IPS-20b (cell line): ENCODE measurements at regions not wholly inside any gene's neighbourhood (a gene's known extent, or its start where the extent isn't known, plus 50 kb on each side); places are given as distances from the start of the nearest gene placed in this dataset.

Experiments
- H3K27ac ChIP-seq: one replicate; pipeline ENCODE4 v1.5.1; 2013; ENCODE audit warnings: low read length
- H3K27me3 ChIP-seq: 2 replicates; pipeline ENCODE4 v1.6.1; 2013; ENCODE audit warnings: mild to moderate bottlenecking, low read length, inconsistent platforms; ENCODE audit not compliant: insufficient read depth
- H3K36me3 ChIP-seq: 2 replicates; pipeline ENCODE4 v1.6.1; 2013; ENCODE audit warnings: low read depth, mild to moderate bottlenecking, inconsistent platforms, low read length, moderate library complexity; ENCODE audit not compliant: insufficient read depth
- H3K4me1 ChIP-seq: 2 replicates; pipeline ENCODE4 v1.6.1; 2013; ENCODE audit warnings: mild to moderate bottlenecking, control low read depth, inconsistent platforms, low read length, moderate library complexity; ENCODE audit not compliant: insufficient read depth
- H3K4me3 ChIP-seq: 2 replicates; pipeline ENCODE4 v1.5.1; 2013; ENCODE audit warnings: mild to moderate bottlenecking, low read length, inconsistent platforms
- H3K9ac ChIP-seq: 2 replicates; pipeline ENCODE4 v1.6.1; 2013; ENCODE audit warnings: low read depth, mild to moderate bottlenecking, inconsistent platforms, low read length, moderate library complexity
- H3K9me3 ChIP-seq: 2 replicates; pipeline ENCODE4 v1.6.1; 2013; ENCODE audit warnings: mild to moderate bottlenecking, low read depth, low read length, inconsistent platforms; ENCODE audit not compliant: insufficient read depth

DNA sequence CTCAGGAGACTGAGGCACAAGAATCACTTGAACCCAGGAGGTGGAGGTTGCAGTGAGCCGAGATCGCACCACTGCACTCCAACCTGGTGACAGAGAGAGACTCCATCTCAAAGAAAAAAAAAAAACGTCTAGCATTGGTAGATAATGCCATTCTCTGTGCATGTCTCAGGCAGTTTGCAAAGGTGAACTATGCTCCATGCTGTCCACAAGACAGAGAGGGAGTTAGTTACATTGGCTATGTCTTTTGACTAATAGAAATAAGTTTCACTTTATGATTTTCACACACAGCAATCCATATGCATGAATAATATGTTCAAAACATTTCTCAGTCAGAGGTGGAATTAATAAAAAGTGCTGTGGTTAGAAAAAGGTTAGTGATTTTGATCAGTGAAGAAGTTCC is 591.4 kb downstream of the ETS1 start:
- Histone ChIP-seq H3K27ac (no peak overlapping the region), H3K27me3 (no peaks in the 10 kb centered on the region), H3K4me1 (no peaks in the 10 kb centered on the region), H3K4me3 (no peak overlapping the region), H3K36me3 (no peaks in the 10 kb centered on the region), H3K9ac (no peak overlapping the region), H3K9me3 (no peaks in the 10 kb centered on the region)

DNA sequence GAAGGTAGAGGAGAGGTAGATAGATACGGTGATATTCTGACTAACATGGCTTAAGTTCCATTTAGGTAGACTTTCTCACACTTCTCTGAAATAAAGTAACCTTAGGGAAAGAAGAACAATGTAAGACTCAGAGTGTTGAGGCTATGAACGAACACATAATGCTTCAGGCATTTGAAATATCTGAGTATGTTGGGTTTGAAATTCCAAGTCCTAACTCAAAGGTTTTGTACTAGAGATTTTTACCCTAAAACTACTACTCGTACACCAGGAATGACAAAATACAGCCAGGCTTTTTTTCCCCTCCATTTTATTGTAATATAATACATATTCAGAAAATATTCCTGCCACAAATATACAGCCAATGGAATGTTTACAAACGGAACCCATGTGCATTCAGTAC is 592.6 kb downstream of the ETS1 start:
- Histone ChIP-seq H3K27ac (no peak overlapping the region), H3K27me3 (no peaks in the 10 kb centered on the region), H3K9ac (no peak overlapping the region), H3K4me3 (no peak overlapping the region), H3K4me1 (no peaks in the 10 kb centered on the region), H3K36me3 (no peaks in the 10 kb centered on the region), H3K9me3 (no peaks in the 10 kb centered on the region)

DNA sequence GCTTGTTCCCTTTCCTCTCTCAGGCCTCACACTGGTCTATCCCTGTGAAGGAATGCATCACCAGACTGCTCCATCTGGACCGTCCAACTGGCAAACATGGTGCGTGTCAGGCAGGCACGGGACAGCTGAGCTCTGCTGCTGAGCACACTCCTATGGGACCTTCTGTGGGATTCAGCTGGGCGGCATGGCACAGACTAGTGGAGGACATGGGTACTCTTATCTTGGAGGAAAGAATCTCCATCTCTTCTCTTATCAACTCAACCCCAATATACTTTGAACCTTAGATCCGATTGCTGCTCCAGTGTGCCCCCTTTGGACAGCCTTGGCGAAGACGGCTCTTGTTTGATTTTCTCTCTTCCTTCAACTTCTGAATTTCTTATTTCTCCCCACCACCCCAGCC is 593.6 kb downstream of the ETS1 start:
- Histone ChIP-seq H3K27ac (no peak overlapping the region), H3K27me3 (no peaks in the 10 kb centered on the region), H3K9me3 (no peaks in the 10 kb centered on the region), H3K36me3 (no peaks in the 10 kb centered on the region), H3K4me1 (no peaks in the 10 kb centered on the region), H3K9ac (no peak overlapping the region), H3K4me3 (no peak overlapping the region)

DNA sequence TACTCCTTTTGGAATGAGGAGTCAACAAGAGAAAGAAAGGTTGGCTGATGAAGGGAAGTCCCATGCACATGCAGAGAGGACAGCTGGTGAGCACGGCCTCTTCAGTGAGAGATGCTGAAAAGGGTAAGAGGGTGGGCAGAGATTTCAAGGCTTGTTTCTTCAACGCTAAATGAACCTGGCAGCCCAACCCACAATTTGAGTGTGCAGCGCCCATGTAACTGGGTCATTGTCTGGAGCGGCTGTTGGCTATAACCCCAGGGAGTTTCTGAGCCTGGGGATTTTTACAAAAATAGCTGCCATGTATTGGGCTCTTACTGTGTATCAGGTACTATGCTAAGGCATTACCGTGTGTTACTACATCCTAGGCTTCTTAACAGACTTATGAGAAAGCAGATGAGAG is 594.1 kb downstream of the ETS1 start:
- no peak overlapping the region for H3K9ac ChIP-seq
- H3K9me3 ChIP-seq: no peaks in the 10 kb centered on the region
- no peak overlapping the region for H3K4me3 ChIP-seq
- no peak overlapping the region for H3K27ac ChIP-seq
- H3K27me3 ChIP-seq: no peaks in the 10 kb centered on the region
- no peaks in the 10 kb centered on the region for H3K4me1 ChIP-seq
- H3K36me3 ChIP-seq: no peaks in the 10 kb centered on the region

DNA sequence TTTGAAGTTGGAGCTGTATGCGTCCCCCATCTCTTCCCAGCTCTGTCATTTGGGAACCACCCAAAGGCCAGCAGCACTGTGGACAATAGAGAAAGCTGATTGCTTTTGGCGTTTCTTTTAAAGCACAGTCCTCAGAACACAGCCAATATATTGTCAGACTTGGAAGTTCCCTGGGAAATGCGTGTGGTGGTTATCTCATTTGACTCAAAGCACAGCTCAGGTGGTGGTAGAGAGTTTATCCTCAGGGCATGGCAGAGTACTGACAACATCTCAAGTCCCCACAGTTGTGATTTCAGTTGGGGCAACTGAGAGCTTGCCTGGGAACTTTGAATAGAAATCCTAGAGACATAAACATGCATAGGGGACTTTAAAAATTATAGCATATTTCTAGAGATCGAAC is 601.3 kb downstream of the ETS1 start:
- Histone ChIP-seq H3K9me3 (no peaks in the 10 kb centered on the region), H3K27ac (no peak overlapping the region), H3K36me3 (no peaks in the 10 kb centered on the region), H3K27me3 (no peaks in the 10 kb centered on the region), H3K9ac (no peak overlapping the region), H3K4me1 (no peaks in the 10 kb centered on the region; the same call in 1 of the 2 replicates), H3K4me3 (no peak overlapping the region)

DNA sequence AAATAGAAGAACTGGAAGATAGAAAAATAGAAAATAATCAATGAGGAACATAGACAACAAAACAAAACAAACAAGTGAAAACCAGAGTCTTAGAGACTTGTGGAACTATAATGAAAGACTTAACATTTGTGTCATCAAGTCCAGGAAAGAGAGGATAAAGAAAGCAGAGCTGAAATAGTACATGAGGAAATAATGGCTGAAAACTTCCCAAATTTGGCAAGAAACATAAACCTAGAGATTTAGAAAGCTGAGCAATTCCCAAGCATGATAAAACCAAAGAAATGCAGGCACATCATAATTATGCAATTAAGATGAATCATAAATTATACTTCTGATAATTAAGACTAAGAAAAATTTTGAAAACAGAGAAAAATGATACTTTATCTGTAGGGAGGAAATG is 614.5 kb downstream of the ETS1 start:
- Histone ChIP-seq H3K27ac (no peak overlapping the region), H3K9ac (no peak overlapping the region), H3K4me1 (0 out of 2 replicates have a peak, but pooled peaks cover 3% of the 10 kb centered on the region), H3K36me3 (no peaks in the 10 kb centered on the region), H3K4me3 (no peak overlapping the region), H3K9me3 (no peaks in the 10 kb centered on the region; the same call in none of the 2 replicates), H3K27me3 (no peaks in the 10 kb centered on the region)

DNA sequence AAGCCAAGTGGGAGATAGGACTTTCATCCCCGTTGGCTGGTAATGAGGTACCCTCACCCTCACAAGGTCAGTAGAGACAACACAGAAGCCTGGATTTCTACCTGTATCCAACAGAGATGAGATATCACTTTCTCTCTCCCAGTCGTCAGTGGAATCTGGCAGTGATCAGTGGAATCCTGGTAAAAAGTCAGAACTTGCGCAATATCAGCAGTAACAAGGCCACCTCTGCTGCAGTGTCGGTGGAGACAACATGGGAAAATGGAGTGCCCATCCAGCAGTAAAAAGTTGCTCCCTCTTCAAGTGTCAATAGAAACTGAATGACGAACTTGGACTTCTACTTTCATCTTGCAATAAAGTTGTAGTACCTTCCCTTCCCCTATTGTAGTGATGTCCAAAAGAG is 615.9 kb downstream of the ETS1 start:
- no peaks in the 10 kb centered on the region for H3K36me3 ChIP-seq
- H3K27ac ChIP-seq: no peak overlapping the region
- H3K9me3 ChIP-seq: no peaks in the 10 kb centered on the region; the same call in 1 of the 2 replicates

DNA sequence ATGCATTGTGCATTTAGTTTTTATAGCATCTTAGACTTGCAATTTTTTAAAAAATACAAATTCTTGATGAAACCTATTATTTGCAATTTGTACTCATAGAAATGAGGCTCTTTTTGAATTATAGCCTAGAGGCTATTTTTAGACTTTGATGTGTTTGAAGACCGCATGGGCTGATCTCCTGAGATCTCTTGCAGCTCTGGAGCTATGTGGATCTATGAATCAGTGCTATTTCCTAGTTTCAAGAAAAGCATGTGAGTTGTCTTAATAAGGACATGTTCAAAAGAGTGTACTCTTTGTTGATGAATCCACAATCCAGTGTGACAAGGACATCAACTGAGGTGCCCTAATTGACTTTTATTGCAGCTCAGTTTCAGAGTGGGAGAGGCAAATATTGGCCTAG is 620.5 kb downstream of the ETS1 start:
- Histone ChIP-seq H3K27ac (no peak overlapping the region), H3K36me3 (no peaks in the 10 kb centered on the region), H3K4me3 (no peak overlapping the region), H3K9me3 (no peaks in the 10 kb centered on the region; the same call in 1 of the 2 replicates), H3K9ac (no peak overlapping the region), H3K27me3 (no peaks in the 10 kb centered on the region), H3K4me1 (no peaks in the 10 kb centered on the region)

More for the DNA sequence above, 615.9 kb downstream of the ETS1 start:
- H3K4me1 ChIP-seq: 0 out of 2 replicates have a peak, but pooled peaks cover 3% of the 10 kb centered on the region
- no peaks in the 10 kb centered on the region for H3K27me3 ChIP-seq
- no peak overlapping the region for H3K4me3 ChIP-seq
- no peak overlapping the region for H3K9ac ChIP-seq

DNA sequence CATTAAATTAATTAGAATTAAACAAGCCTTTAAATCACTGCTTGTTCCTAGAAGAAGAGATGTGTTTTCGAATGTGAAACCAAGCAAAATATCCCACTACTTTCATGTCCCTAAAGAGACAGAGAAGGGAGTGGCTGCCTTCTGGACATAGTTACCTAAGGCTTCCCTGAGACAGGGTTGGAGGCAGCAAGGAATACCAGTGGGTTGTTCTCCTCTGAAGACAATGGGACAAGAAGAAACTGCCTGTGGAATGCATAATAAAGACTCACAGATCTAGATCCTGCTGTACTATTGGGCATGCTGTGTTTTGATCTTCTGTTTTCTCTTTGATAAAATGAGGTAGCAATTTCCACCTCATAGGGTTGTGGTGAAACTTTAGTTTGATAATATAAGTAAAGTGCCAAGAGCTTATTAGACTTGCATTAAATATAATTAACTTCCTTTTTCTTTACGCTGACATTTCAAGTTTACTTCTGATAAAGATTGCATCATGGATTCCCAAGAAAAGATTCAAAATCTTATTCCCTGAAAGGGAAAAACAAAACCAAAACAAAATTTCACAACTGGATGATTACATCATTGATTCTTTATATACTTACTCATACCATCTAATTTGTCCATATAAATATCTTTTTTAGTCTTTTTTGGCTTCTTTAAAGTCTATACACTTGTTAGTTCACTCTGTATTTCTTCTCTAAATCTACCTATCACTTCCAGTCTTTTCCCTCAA is 621.3 kb downstream of the ETS1 start:
- no peak overlapping the region for H3K4me3 ChIP-seq
- no peaks in the 10 kb centered on the region; the same call in 1 of the 2 replicates for H3K9me3 ChIP-seq
- H3K27me3 ChIP-seq: no peaks in the 10 kb centered on the region
- H3K36me3 ChIP-seq: no peaks in the 10 kb centered on the region
- H3K27ac ChIP-seq: no peak overlapping the region
- no peaks in the 10 kb centered on the region for H3K4me1 ChIP-seq
- no peak overlapping the region for H3K9ac ChIP-seq

DNA sequence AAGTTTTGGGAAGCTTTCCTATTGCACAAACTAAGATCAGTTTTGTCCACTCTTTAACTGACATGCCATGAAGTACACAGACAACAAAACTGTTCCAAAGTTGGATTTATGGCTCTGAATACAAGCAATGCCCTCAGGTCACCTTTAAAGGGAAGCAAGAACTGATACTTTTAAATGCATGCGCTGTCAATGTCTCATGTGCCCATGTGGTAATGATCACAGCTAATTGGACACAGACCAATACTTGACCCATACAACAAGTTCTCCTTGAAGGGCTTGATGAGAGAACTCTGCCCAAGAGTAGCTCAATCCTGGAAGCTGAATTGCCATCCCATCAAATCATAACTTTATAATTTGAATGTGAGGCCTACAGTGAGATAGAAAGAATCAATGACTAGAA is 624.9 kb downstream of the ETS1 start:
- Histone ChIP-seq H3K9ac (no peak overlapping the region), H3K4me1 (no peaks in the 10 kb centered on the region), H3K36me3 (no peaks in the 10 kb centered on the region), H3K9me3 (no peaks in the 10 kb centered on the region), H3K4me3 (no peak overlapping the region), H3K27ac (no peak overlapping the region), H3K27me3 (no peaks in the 10 kb centered on the region)

DNA sequence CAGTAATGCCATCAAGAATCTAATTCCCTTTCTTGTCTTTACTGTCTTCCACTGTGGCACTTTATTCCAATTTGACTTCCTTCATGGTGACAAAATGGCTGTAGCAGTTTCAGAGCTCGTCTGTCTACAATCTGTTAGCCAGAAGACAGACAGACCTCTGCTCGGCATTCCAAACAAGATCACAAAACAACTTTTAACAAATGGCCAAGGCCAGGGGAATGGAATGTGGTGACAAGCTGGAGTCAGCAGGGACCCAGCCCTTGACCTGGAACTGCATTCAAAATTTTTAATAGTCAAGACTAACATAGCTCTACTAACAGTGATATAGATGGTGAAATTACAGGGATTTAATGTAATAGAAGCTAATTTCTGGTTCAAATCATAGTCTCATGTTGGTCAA is 637.2 kb downstream of the ETS1 start:
- no peaks in the 10 kb centered on the region for H3K36me3 ChIP-seq
- no peak overlapping the region for H3K27ac ChIP-seq
- no peaks in the 10 kb centered on the region for H3K27me3 ChIP-seq
- H3K4me1 ChIP-seq: peaks cover 7% of the 10 kb centered on the region; the same call in 1 of the 2 replicates
- no peaks in the 10 kb centered on the region for H3K9me3 ChIP-seq
- H3K9ac ChIP-seq: no peak overlapping the region
- no peak overlapping the region for H3K4me3 ChIP-seq

DNA sequence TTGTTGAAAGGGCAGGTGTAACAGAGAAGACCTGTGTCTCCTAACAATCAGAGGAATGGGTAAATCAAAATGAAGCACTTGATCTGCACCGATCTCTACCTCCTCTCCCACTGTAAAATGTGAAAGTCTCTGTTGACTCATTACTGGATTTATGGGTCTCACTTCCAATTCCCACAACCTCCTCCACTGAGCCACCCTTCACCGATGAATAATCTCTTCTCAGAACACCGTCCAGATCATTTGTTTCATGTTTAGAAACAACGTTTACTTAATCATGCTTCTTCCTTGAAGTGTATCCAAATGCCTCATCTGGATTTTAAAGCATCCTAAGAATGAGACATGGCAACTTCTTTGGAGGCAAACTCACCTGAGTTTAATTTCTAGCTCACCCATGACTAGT is 643.6 kb downstream of the ETS1 start:
- Histone ChIP-seq H3K9me3 (no peaks in the 10 kb centered on the region), H3K27ac (no peak overlapping the region), H3K9ac (no peak overlapping the region), H3K4me3 (no peak overlapping the region), H3K36me3 (no peaks in the 10 kb centered on the region), H3K4me1 (no peaks in the 10 kb centered on the region), H3K27me3 (no peaks in the 10 kb centered on the region)
